ENCODE measurements at regions not wholly inside any gene's neighbourhood (a gene's known extent, or its start where the extent isn't known, plus 50 kb on each side); places are given as distances from the start of the nearest gene placed in this dataset.

DNA sequence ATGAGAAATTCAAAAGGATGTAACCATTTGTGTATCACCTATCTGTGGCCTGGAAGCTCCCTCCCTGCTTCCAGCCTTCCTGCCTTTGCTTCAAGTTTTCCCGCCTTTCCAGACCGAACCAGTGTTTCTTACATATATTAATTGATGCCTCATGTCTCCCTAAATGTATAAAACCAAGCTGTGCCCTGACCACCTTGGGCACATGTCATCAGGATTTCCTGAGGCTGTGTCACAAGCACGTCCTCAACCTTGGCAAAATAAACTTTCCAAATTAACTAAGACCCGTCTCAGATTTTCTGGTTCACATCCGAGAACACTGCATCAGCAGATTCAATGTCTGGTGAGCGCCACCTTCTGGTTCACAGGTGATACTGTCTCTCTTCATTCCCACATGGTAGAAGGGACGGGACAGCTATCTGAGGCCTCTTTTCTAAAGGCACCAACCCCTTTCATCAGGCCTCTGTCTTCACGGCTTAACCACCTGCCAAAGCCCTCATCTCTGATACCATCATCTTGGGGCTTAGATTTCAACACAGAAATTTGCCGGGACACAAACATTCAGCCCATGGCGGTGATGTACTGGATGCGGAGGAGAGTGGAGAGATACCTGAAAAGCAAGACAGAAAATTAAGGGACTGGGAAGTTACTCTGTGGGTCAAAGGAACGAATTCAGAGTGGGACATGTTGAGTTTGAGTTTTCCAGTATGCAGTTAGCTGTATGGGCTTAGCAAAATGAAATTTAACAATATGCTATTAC, 58.7 kb upstream of the PABPC3 start:
- intact Hi-C loops (cut with DNase I) = loop anchor here (5.0 kb wide), 1 partner anchor 35 kb away; no protein-coding TSS in a partner anchor
- DNase-seq (ENCODE audit: low spot score) = no peak

DNA sequence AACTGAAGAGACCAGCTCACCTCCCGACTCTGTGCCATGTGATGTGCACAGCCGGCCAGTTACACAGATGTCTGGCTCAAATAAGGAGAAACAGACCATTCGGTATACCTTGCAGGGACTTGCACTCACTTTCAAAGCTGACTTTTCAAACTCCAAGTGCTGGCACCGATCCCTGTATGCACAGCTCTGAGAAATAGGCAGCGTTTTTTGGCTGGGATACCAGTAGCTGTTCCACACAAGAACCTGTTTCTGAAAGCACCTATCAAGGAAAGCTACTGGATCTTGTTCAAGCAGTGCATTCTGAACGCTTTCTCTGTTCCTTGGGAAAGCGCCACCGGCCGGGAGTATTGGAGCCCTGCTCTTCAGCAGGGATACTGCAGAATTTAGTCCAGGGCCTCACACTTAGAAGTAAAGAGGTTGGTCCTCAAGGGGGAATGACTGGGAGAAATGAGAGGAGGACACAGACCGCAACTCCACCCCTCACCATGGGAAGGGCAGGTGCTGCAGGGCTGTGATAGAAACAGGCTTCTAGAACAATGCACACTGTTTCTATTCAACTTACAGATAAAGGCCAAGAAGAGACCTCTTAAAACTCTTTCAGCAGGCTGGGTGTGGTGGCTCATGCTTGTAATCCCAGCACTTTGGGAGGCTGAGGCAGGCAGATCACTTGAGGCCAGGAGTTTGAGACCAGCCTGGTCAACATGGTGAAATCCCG, 53.6 kb upstream of the PABPC3 start:
- DNase-seq (ENCODE audit: low spot score) = no peak
- intact Hi-C loops (cut with DNase I) = no loop called here

DNA sequence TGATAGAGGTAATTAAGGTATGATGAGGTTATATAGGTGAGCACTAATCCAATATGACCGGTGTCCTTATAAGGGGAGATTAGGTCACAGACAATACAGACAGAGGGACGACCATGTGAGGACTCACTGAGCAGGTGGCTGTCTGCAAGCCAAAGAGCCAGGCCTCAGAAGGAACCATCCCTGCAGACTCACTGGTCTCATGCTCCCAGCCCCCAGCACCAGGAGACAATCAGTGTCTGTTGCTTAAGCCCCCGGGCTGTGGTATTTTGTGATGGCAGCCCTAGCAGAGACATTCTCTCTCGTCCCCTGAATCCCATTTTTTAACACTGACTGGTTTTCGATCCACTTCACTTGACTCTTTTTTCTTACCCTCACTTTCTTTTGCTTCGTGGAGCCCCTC, 51.9 kb upstream of the PABPC3 start:
- intact Hi-C loops (cut with DNase I) = no loop called here

More for the DNA sequence above, 51.9 kb upstream of the PABPC3 start:
- DNase-seq (ENCODE audit: low spot score) = no peak

Data from cardiac septum (tissue), 1 donor.